H9 (cell line): ENCODE measurements at regions not wholly inside any gene's neighbourhood (a gene's known extent, or its start where the extent isn't known, plus 50 kb on each side); places are given as distances from the start of the nearest gene placed in this dataset.

ENCODE experiments used
- DNase-seq: peaks from one replicate; pipeline ENCODE4 v3.0.0-alpha.2; 2017
- H2AFZ ChIP-seq: one replicate; pipeline ENCODE4 v1.6.1; 2013; ENCODE audit warnings: mild to moderate bottlenecking, low read length, control low read depth, moderate library complexity
- H2AK5ac ChIP-seq: 2 replicates; pipeline ENCODE4 v1.6.1; 2013; ENCODE audit warnings: low read length, control low read depth, mixed read lengths; ENCODE audit not compliant: insufficient read length
- H2BK120ac ChIP-seq: one replicate; pipeline ENCODE4 v1.6.1; 2013; ENCODE audit warnings: low read depth, mild to moderate bottlenecking, low read length, control low read depth, inconsistent platforms; ENCODE audit not compliant: poor library complexity, severe bottlenecking
- H2BK12ac ChIP-seq: 2 replicates; pipeline ENCODE4 v1.6.1; 2013; ENCODE audit warnings: low read length, control low read depth, mixed read lengths, low read depth; ENCODE audit not compliant: insufficient read length
- H2BK15ac ChIP-seq: 2 replicates; pipeline ENCODE4 v1.6.1; 2013; ENCODE audit warnings: low read depth, low read length, control low read depth
- H2BK20ac ChIP-seq: one replicate; pipeline ENCODE4 v1.6.1; 2013; ENCODE audit warnings: low read depth, mild to moderate bottlenecking, low read length, control low read depth, inconsistent platforms; ENCODE audit not compliant: poor library complexity, severe bottlenecking
- H2BK5ac ChIP-seq: 2 replicates; pipeline ENCODE4 v1.6.1; 2013; ENCODE audit warnings: low read length, control low read depth, mixed read lengths; ENCODE audit not compliant: insufficient read length
- H3K14ac ChIP-seq: 2 replicates; pipeline ENCODE4 v1.6.1; 2013; ENCODE audit warnings: low read length, control low read depth; ENCODE audit not compliant: insufficient read depth
- H3K18ac ChIP-seq: 2 replicates; pipeline ENCODE4 v1.6.1; 2013; ENCODE audit warnings: low read depth, mild to moderate bottlenecking, mixed read lengths, low read length, control low read depth; ENCODE audit not compliant: insufficient read length
- H3K23ac ChIP-seq: 2 replicates; pipeline ENCODE4 v1.6.1; 2013; ENCODE audit warnings: low read length, control low read depth, mixed read lengths, low read depth; ENCODE audit not compliant: insufficient read length
- H3K23me2 ChIP-seq: 2 replicates; pipeline ENCODE4 v1.6.1; 2013; ENCODE audit warnings: low read depth, mild to moderate bottlenecking, mixed read lengths, low read length, control low read depth; ENCODE audit not compliant: insufficient read length, poor library complexity, severe bottlenecking
- H3K27ac ChIP-seq: 2 replicates; pipeline ENCODE4 v1.5.1; 2013; ENCODE audit warnings: low read length, control low read depth, mixed read lengths, low read depth; ENCODE audit not compliant: insufficient read length
- H3K27me3 ChIP-seq: 2 replicates; pipeline ENCODE4 v1.6.1; 2013; ENCODE audit warnings: low read length, control low read depth, inconsistent platforms; ENCODE audit not compliant: insufficient read depth
- H3K4ac ChIP-seq: 2 replicates; pipeline ENCODE4 v1.6.1; 2013; ENCODE audit warnings: low read depth, mild to moderate bottlenecking, control low read depth, inconsistent platforms, low read length, moderate library complexity
- H3K4me1 ChIP-seq: 2 replicates; pipeline ENCODE4 v1.6.1; 2013; ENCODE audit warnings: low read length, control low read depth, inconsistent platforms; ENCODE audit not compliant: insufficient read depth
- H3K4me2 ChIP-seq: 2 replicates; pipeline ENCODE4 v1.6.1; 2013; ENCODE audit warnings: low read length, control low read depth, mixed read lengths; ENCODE audit not compliant: insufficient read length, insufficient read depth
- H3K56ac ChIP-seq: 2 replicates; pipeline ENCODE4 v1.6.1; 2013; ENCODE audit warnings: low read depth, mild to moderate bottlenecking, mixed read lengths, low read length, control low read depth; ENCODE audit not compliant: insufficient read length
- H3K79me1 ChIP-seq: 2 replicates; pipeline ENCODE4 v1.6.1; 2013; ENCODE audit warnings: low read depth, mild to moderate bottlenecking, moderate library complexity, low read length, control low read depth, inconsistent platforms; ENCODE audit not compliant: insufficient read depth, poor library complexity, severe bottlenecking
- H3K79me2 ChIP-seq: 2 replicates; pipeline ENCODE4 v1.6.1; 2013; ENCODE audit warnings: low read length, control low read depth, inconsistent platforms; ENCODE audit not compliant: insufficient read depth
- H3K9ac ChIP-seq: 2 replicates; pipeline ENCODE4 v1.6.1; 2013; ENCODE audit warnings: low read length, control low read depth, mixed read lengths; ENCODE audit not compliant: insufficient read length; ENCODE audit errors: extremely low read depth
- H3K9me3 ChIP-seq: one replicate; pipeline ENCODE4 v1.6.1; 2013; ENCODE audit warnings: low read depth, low read length, inconsistent platforms; ENCODE audit not compliant: control insufficient read depth
- H3T11ph ChIP-seq: one replicate; pipeline ENCODE4 v1.6.1; 2013; ENCODE audit warnings: mild to moderate bottlenecking, low read length, control low read depth, inconsistent platforms
- H4K20me1 ChIP-seq: one replicate; pipeline ENCODE4 v1.6.1; 2013; ENCODE audit not compliant: control insufficient read depth, insufficient read length, insufficient read depth
- H4K5ac ChIP-seq: 2 replicates; pipeline ENCODE4 v1.6.1; 2013; ENCODE audit warnings: low read depth, mild to moderate bottlenecking, mixed read lengths, low read length, control low read depth; ENCODE audit not compliant: insufficient read length
- H4K8ac ChIP-seq: replicated peaks from 2 replicates; pipeline ENCODE4 v1.6.1; 2013; ENCODE audit warnings: low read length, control low read depth, mixed read lengths, low read depth; ENCODE audit not compliant: insufficient read length
- H4K91ac ChIP-seq: 2 replicates; pipeline ENCODE4 v1.6.1; 2013; ENCODE audit warnings: low read depth, mild to moderate bottlenecking, moderate library complexity, mixed read lengths, low read length, control low read depth; ENCODE audit not compliant: insufficient read length
- H3K27ac Mint-ChIP-seq, 3 experiments: 2 replicates in 2 of 3; 3 replicates in 1 of 3; pipeline ENCODE4 v1.8.0; 2020 to 2021; ENCODE audit warnings: mixed read lengths in 3 of 3, mild to moderate bottlenecking in 1 of 3, moderate library complexity in 1 of 3
- H3K27me3 Mint-ChIP-seq: 2 replicates; pipeline ENCODE4 v1.8.0; 2021; ENCODE audit warnings: low read depth, mild to moderate bottlenecking, moderate library complexity, mixed read lengths
- H3K36me3 Mint-ChIP-seq, 3 experiments: 2 replicates in 2 of 3; 3 replicates in 1 of 3; pipeline ENCODE4 v1.8.0; 2020 to 2021; ENCODE audit warnings: low read depth in 3 of 3, mixed read lengths in 3 of 3; ENCODE audit not compliant: insufficient read depth in 1 of 3
- H3K4me1 Mint-ChIP-seq, 2 experiments: 2 replicates each; pipeline ENCODE4 v1.8.0; 2020; ENCODE audit warnings: mixed read lengths in 2 of 2
- H3K4me3 Mint-ChIP-seq, 2 experiments: 2 replicates in 1 of 2; 3 replicates in 1 of 2; pipeline ENCODE4 v1.8.0; 2020 to 2021; ENCODE audit warnings: mild to moderate bottlenecking in 2 of 2, mixed read lengths in 2 of 2, moderate library complexity in 1 of 2
- H3K9me3 Mint-ChIP-seq, 2 experiments: 2 replicates in 1 of 2; 3 replicates in 1 of 2; pipeline ENCODE4 v1.8.0; 2020; ENCODE audit warnings: mild to moderate bottlenecking in 2 of 2, mixed read lengths in 2 of 2, moderate library complexity in 1 of 2
- WGBS: extraction: QIAGEN DNeasy Blood & Tissue Kit; methylation state at CpG from one replicate; pipeline ENCODE4 v1.1.7; 2013; ENCODE audit warnings: missing lambda C conversion rate, low lambda C conversion rate, mixed read lengths; ENCODE audit not compliant: insufficient read length; ENCODE audit errors: extremely low coverage; 5-methylcytosine and 5-hydroxymethylcytosine counted together
- TF ChIP-seq, protein P1 (sequence below): fragments of 200-600 bp; sonication (generic); conservative IDR thresholded peaks from 3 replicates; pipeline ENCODE4 v1.8.0; 2021; ENCODE audit warnings: antibody characterized with exemption, mild to moderate bottlenecking

DNA sequence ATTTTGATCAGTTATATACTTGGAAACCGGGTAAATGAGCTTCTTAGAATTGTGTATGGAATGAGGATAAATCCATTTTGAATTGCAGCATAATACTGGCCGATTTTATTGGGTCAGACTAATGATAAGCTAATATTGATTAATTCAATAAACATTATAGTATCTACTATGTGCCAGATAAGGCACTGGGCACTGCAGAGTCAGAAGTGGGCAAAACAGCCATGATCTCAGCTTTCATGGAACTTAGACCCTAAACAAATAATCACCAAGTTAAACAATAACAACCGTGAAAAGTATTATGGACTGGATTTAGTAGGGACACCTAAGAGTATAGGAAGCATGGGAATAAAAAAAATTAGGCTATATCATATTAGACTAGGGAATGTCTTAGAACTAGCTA, 297.0 kb upstream of the PKDCC start:
- Histone ChIP-seq H3K27ac (no peak overlapping the region), H3K27me3 (no peaks in the 10 kb centered on the region), H3K9ac (no peak overlapping the region), H2BK5ac (no peak overlapping the region), H4K5ac (no peak overlapping the region), H4K20me1 (no peaks in the 10 kb centered on the region), H3K4me1 (no peaks in the 10 kb centered on the region), H3T11ph (no peak overlapping the region), H2BK15ac (no peak overlapping the region), H3K79me1 (no peaks in the 10 kb centered on the region), H2AK5ac (no peak overlapping the region), H3K9me3 (no peaks in the 10 kb centered on the region), H4K8ac (no peak overlapping the region), H2AFZ (no peak overlapping the region), H2BK120ac (no peak overlapping the region), H3K4ac (no peak overlapping the region), H3K4me2 (no peak overlapping the region), H3K23ac (no peak overlapping the region), H3K79me2 (no peaks in the 10 kb centered on the region), H4K91ac (no peak overlapping the region), H2BK20ac (no peak overlapping the region), H2BK12ac (no peak overlapping the region), H3K56ac (no peak overlapping the region), H3K23me2 (no peaks in the 10 kb centered on the region), H3K14ac (no peak overlapping the region), H3K18ac (no peak overlapping the region)
- TF ChIP-seq, protein P1, sequence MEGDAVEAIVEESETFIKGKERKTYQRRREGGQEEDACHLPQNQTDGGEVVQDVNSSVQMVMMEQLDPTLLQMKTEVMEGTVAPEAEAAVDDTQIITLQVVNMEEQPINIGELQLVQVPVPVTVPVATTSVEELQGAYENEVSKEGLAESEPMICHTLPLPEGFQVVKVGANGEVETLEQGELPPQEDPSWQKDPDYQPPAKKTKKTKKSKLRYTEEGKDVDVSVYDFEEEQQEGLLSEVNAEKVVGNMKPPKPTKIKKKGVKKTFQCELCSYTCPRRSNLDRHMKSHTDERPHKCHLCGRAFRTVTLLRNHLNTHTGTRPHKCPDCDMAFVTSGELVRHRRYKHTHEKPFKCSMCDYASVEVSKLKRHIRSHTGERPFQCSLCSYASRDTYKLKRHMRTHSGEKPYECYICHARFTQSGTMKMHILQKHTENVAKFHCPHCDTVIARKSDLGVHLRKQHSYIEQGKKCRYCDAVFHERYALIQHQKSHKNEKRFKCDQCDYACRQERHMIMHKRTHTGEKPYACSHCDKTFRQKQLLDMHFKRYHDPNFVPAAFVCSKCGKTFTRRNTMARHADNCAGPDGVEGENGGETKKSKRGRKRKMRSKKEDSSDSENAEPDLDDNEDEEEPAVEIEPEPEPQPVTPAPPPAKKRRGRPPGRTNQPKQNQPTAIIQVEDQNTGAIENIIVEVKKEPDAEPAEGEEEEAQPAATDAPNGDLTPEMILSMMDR, result no peak
- H3K4me3 Mint-ChIP-seq, result no peak overlapping the region
- no peak overlapping the region for H3K27ac Mint-ChIP-seq
- no peaks in the 10 kb centered on the region for H3K36me3 Mint-ChIP-seq
- H3K27me3 Mint-ChIP-seq, result no peaks in the 10 kb centered on the region
- no CpG with 5 or more reads among the region's 3 CpGs for WGBS
- no peak for DNase-seq
- peaks cover 0 to 7% of the 10 kb centered on the region in 2 experiments; a peak in 2 of 4 replicates for H3K4me1 Mint-ChIP-seq
- H3K9me3 Mint-ChIP-seq, result peaks cover 3% of the 10 kb centered on the region in 2 experiments; a peak in 1 of 5 replicates
